GM21447 (cell line): ENCODE measurements at regions not wholly inside any gene's neighbourhood (a gene's known extent, or its start where the extent isn't known, plus 50 kb on each side); places are given as distances from the start of the nearest gene placed in this dataset.

ENCODE experiments used
- ATAC-seq: cut with Tn5 transposase; IDR thresholded peaks from one replicate; pipeline ENCODE4 v1.9.1; 2021; ENCODE audit not compliant: unreplicated experiment

GRCh38 chr22:19574247-19574646 is 50.0 kb upstream of the CLDN5 start:
- no peak for ATAC-seq

GRCh38 chr22:19576460-19577421 is 52.5 kb upstream of the CLDN5 start:
- ATAC-seq: no peak

- ATAC-seq: no peak
Measured at GRCh38 chr22:19577422-19577966, 53.3 kb upstream of the CLDN5 start.

- ATAC-seq: no peak
Measured at GRCh38 chr22:19578180-19579004, 54.2 kb upstream of the CLDN5 start.

GRCh38 chr22:19579115-19579811 is 55.1 kb upstream of the CLDN5 start:
- ATAC-seq: no peak

GRCh38 chr22:19579880-19580279 is 55.7 kb upstream of the CLDN5 start:
- no peak for ATAC-seq

- no peak for ATAC-seq
Measured at GRCh38 chr22:19580291-19580890, 56.2 kb upstream of the CLDN5 start.

GRCh38 chr22:19582033-19582693 is 58.0 kb upstream of the CLDN5 start:
- no peak for ATAC-seq

- ATAC-seq: no peak
Measured at GRCh38 chr22:19586922-19587684, 62.9 kb upstream of the CLDN5 start.

- no peak for ATAC-seq
Measured at GRCh38 chr22:19590696-19591095, 66.5 kb upstream of the CLDN5 start.

GRCh38 chr22:19591568-19591967 is 67.4 kb upstream of the CLDN5 start:
- ATAC-seq: no peak

- ATAC-seq: no peak
Measured at GRCh38 chr22:19592464-19592863, 68.3 kb upstream of the CLDN5 start.

- no peak for ATAC-seq
Measured at GRCh38 chr22:19593991-19594569, 69.9 kb upstream of the CLDN5 start.

GRCh38 chr22:19595532-19595931 is 71.3 kb upstream of the CLDN5 start:
- ATAC-seq: no peak

- ATAC-seq: no peak
Measured at GRCh38 chr22:19596680-19597398, 72.6 kb upstream of the CLDN5 start.

- no peak for ATAC-seq
Measured at GRCh38 chr22:19597399-19597735, 73.2 kb upstream of the CLDN5 start.

GRCh38 chr22:19598054-19598855 is 74.0 kb upstream of the CLDN5 start:
- ATAC-seq: no peak

GRCh38 chr22:19599004-19599403 is 74.8 kb upstream of the CLDN5 start:
- no peak for ATAC-seq
